Fibroblast of skin of left quadriceps (primary cell): ENCODE measurements at regions not wholly inside any gene's neighbourhood (a gene's known extent, or its start where the extent isn't known, plus 50 kb on each side); places are given as distances from the start of the nearest gene placed in this dataset.
"Not testable (repeated sequence)": the region's sequence is repeated elsewhere in the genome, so short reads cannot be mapped to it uniquely, and the experiment has no call there.

Experiments used
- DNase-seq, 2 experiments: peaks; one replicate each; pipeline ENCODE4 v3.0.0-alpha.2; 2013; ENCODE audit warnings: low read depth in 2 of 2

DNA sequence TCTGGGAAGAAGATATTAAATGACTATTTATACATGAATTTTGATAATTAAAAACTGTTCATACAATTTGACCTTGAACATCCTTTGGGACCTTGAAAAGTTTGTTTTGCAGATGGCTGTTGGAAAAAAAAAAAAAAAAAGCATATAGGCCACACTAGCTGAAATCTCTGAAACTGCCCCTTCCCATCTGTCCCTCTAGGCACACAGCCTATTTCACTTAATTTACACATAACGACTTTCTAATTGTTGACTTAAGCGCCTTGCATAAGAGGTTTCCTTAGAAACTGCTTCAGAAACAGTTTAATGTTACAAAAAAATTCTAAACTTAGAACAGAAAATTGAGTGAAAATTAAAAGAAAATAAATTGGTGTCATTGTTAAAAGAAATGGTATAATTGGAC, 131.0 kb downstream of the COX18 start:
- DNase-seq = no peak

DNA sequence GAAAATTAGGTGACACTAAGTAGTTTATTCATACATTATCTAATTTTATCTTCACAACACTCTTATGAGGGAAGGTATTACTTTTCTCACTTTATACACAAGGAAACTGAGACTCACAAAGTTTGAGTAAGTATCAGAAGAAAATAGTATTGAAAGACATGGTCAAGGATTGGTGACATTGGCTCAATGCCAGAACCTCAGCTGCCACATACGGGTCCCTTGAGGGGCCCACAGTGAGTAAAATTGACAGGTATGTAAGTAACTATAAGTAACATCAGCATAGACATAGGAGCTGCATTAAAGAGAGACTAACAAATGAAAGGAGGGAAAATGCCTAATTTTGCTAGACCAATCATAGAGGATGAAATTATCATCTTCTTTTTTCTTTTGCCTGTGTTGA, 134.1 kb downstream of the COX18 start:
- no peak for DNase-seq

DNA sequence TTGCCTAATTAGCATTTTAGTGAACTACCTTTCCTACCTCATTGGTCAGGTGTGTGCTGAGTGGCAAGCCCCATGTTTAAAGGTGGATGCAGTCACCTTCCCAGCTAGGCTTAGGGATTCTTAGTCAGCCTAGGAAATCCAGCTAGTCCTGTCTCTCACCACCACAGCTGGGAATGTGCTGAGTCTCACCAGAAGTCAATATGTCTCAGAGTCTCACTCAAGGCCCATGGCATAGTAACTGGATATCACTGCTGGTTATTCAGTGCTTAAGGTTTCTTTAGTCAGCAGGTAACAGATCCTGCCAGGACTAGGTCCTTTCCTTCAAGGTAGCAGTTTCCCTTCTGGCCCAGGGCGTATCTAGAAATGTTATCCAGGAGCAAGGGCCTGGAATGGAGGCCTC, 136.5 kb downstream of the COX18 start:
- DNase-seq = no peak

DNA sequence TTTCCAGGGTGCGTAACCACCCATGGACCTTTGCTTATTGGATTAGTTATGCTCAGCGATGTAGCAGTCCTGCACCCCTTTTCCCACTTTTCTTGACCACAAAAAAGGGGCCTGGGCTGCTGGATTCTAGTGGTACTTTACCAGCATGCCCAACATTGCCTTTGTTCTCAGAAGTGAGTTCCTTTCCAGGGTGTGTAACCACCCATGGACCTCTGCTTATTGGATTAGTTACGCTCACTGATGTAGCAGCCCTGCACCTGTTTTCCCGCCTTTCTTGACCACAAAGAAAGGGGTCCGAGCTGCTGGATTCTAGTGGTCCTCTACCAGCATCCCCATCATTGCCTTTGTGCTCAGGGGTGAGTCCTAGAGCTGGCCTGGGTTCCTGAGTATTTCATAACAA, 138.2 kb downstream of the COX18 start:
- no peak for DNase-seq

DNA sequence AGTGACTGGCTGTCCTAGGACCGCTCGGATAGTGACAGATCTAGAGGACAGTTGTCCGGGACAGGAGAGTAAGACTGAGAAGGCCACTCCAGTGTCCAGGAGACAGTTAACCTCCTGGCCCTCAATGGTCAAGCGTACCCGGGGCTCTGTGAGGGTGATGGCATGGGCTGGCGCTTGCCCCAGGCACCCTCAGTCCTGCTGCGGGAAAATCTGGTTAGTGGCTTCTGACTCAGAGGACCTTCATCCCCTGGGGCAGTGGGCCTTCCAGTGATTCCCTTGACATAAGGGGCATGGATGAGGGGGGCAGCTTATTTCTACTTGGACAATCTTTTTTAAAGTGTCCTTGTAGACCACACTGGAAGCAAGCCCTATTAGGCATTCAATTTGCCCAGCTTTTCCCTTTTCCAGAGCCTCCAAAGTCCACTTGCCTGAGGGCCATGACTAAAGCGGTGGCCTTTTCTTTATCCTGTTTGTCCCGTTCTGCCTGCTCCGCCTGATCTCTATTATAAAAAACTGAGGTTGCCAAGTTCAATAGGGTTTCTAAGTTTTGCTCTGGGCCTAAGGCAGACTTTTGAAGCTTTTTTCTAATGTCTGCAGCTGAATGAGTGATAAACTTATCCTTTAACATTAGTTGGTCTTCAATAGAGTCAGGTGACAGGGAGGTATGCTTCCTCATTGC, 139.8 kb downstream of the COX18 start:
- DNase-seq = not testable (repeated sequence)

DNA sequence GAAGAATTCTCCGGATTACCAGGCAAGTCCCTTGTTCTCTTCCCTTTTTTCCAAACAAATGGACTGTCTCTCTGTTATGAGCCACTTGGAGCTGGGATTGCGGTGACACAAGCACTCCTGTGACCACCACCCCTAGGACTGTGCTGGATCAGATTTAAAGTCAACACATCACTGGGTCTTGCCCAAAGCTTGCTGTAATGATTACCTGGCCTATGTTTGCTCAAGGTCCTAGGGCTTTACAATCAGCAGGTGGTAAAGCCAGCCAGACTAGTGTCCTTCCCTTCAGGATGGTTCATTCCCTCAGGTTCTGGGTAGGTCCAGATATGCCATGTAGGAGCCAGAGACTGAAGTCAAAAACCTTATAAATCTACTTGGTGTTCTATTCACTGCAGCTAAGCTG, 144.7 kb downstream of the COX18 start:
- DNase-seq = no peak

DNA sequence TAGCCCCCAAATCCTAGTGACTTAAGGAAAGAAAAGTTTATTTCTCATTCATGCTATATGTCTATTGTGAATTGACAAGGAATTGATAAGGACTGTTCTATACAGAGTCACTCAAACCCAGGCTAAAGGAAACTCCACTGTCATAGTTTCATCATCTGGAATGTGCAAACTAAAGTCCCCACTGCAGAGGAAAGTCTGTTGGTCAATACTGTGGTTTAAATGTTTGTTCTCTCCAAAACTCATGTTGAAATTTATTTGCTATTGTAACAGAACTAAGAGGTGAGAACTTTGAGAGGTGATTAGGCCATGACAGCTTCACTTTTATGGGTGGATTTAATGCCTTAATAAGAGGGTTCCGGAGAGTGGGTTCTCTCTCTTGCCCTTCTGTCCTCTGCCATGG, 149.6 kb downstream of the COX18 start:
- no peak for DNase-seq

DNA sequence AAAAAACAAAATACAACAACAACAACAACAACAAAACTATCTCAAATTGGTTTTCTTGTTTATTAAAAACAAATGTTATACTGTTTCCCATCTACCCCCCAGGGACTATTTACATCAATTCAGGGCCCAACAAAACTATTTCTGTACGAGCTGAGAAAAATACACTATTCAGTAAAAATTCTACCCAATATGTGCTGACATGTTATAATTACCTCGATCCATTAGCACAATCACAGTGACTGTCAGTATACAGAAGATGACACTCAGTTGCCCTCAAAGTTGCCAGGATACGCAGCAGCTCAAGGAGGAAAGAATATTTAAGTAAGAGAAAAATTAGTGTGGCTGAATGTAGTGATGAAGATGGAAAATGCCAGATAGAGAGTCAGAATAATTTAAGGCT, 150.1 kb downstream of the COX18 start:
- no peak for DNase-seq

DNA sequence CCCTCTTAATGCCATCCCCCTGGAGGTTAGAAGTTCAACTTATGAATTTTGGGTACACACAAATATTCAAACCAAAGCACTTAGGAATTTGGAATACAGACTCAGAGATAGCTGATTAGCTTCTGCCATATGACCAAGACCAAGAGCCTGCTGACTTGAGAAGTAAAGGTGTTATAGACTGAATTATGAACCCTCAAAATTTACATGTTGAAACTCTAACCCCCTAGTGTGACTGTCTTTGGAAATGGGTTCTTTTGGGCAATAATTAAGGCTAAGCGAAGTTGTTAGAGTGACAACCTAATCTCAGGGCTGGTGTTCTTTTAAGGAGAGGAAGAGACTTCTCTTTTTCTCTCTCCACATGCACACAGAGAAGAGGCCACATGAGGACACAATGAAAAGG, 151.2 kb downstream of the COX18 start:
- no peak for DNase-seq

DNA sequence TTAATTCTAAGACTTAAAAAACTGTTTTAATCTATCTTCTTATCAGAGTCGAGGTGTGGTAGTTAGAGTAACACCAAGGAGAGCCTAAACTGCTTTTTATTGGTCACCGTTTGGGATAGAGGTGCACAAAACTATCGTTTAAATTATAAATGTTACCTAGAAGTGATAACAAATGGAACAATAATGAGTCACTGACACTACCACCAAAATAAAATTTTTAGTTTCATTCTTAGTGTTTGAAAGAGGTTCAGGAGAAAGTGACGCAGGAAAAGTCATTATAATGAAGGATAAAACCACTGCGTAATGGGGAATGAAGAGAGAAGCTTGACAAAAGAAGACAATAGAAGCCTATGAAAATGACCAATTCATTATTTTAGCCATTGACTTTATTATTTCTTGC, 158.2 kb downstream of the COX18 start:
- DNase-seq = no peak

DNA sequence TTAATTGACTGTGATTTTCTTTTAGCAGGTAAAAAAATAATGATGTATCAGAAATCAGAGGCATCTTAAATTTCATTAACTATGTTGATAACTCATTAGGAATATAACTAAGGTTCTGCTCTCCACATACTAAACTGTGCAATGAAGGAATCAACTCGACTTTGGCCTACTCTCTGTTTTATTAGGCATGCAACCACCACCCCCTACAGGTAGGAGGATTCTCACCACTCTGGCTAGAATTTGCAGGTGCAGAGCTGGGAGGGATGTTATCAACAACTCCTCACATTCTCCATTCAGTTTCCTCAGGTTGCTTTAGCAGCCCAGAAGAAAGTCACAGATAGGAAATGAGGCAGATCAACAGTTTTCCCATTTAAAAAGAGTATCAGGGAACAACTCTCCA, 160.1 kb downstream of the COX18 start:
- no peak for DNase-seq

DNA sequence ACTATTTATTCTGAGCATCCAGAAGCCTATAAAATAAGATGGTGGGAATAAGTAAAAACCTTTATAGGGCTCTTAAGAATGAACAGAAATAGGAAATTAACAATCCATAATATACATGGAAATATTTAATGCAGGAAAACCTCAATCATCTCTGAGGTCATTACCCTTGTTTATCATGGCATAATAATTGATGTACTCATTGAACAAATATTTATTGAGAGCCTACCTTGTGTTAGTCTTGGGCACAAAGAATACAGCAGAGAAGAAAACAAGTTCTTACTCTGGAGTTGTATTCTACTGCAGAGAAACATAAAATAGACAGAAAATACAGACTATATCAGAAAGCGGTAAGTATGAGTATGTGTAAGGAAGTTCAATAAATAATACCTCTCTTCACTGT, 167.2 kb downstream of the COX18 start:
- no peak for DNase-seq

DNA sequence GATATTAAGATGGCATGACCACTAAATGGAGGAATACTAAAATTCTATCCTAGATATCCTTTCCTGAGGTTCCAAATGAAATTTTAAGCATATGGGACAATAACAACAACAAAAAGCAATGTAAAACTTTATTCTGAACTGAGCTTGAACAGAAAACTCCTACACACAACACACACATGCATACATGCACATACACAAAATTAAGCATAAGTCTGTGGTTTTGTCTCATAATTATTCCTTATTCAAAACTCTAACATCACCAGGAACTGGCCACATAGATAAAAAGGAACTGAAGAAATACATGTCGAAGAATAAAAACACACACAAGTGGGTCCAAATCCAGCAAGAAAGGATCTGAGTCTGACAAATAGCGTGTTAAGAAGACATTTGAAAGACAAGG, 168.0 kb downstream of the COX18 start:
- no peak for DNase-seq

DNA sequence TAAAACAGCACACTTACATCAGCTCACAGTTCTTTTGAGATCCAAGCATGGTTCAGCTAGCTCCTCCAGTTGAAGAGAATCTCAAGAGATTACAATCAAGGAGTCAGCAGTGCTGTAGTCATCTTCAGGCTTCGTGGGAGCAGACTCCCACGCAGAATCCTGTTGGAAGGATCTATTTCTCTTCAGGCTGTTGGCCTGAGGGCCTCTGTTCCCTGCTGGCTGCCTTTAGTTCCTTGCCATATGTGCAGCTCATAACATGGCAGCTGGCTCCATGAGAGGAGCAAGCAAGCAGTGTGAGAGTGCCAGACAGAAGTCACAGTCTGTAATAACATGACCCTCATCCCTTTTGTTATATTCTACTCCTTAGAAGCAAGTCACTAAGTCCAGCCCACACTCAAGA, 168.6 kb downstream of the COX18 start:
- no peak for DNase-seq

DNA sequence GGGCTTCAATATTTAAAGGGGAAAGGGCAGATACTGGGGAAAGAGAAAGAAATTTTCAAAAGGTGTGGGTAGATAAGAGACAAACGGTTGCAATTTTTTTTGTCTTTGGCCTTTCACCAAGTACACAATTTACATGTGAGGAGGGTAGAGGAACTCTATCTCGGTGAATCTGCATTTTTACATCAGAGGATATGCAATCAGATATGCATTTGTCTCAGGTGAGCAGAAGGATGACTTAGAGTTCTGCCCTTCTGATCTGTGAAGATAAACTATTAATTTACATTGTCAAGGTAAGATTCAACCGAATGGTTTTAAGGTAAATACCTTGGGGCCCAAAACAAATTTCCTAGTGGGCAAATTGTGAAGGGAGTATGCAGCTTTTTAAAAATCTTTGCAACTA, 169.9 kb downstream of the COX18 start:
- DNase-seq = no peak

DNA sequence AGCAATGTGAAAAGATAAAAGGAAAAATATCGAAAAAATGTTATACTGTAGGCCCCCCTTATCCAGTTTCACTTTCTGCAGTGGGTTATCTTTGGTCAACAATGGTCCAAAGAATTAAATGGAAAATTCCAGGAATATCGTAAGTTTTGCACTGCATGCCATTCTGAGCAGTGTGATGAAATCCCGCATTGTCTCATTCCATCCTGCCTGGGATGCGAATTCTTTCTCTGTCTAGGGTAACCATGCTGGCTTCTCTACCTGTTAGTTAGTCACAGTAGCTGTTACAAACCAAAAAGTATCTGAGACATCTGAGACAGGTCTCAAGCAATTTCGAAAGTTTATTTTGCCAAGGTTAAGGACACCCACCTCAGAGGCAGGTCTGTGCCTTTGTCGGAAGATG, 170.3 kb downstream of the COX18 start:
- no peak for DNase-seq

DNA sequence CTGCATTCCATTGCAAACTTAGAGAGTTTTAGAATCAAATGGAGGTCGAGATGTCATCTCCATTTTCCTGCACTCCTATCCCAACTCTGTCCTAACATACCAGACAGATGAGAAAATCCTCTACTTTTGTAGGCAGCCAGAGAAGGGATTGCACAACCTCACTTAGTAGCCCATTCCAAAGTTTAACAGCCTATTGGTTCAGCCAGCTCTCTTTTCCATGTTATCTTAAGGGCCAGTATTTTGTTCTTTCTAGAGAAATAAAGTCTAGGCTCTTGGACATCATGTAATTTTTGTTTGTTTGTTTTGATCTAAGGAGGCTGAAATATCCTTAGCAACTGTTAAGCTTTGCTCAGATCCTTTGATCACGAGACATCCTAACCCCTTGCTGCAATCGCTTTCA, 173.0 kb downstream of the COX18 start:
- DNase-seq = peak; percentile 45 to 54

DNA sequence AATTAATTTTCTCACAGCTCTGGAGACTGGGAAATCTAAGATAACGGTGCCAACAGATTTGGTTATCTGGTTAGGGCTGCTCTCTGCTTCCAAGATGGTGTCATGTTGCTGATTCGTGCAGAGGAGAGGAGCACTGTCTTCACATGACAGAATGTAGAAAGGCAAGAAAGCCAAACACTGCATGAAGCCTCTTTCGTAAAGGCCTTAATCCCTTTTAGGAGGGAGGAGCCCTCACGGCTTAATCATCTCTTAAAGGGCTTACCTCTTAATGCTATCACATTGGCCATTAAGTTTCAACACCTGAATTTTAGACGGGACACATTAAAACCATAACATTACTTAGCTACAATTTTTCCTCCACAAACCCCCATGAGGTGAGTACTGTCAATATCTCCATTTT, 174.1 kb downstream of the COX18 start:
- no peak for DNase-seq

DNA sequence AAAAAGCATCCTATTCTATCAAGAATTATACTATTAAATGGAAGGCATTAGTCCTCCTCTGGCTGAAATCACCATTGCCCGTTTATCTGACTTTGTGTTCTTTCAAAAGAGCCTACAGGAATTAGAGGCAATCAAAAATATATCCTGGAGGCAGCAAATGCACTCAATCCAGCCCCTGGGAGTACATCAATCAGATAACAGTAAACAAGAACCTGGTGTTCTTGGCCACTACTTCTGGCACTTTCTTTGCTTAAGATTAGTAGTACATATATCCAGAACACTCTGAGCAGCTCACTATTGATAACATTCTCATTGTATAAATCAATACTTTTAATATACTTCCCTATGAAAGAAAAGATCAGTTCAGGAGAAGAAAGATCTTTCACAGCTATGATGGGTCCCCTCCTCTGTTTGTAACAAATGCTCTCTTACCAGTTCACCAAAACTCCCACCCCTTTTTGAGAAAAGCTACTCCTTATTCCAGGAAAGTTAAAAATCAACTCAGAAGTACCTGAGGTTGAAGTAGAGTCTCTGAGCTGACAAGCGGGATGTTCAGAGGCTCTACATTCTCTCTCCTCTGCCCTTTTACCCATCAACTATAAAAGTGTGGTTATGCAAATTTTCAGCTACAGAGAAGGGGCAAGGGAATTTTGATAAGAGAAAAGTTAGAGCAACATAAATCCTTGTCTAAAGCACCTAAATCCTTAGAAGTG, 176.0 kb downstream of the COX18 start:
- DNase-seq = no peak

DNA sequence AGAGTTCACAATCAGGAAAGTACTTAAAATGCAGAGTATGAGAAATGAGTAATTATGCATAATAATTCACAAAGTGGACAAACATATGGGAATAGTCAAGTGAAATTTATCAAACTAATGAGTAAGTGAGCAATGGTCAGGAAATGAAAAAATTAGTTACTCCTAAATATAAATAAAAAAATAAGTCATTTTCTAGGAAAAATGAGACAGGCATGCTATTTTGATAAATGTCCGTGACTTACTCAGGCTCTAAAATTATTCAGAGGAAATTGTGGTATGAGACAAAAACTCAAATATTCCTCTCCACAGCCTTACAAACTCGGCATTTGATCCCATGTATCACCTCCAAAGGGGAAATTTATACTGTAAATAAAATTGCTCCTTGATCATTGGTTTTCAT, 181.2 kb downstream of the COX18 start:
- DNase-seq = no peak

DNA sequence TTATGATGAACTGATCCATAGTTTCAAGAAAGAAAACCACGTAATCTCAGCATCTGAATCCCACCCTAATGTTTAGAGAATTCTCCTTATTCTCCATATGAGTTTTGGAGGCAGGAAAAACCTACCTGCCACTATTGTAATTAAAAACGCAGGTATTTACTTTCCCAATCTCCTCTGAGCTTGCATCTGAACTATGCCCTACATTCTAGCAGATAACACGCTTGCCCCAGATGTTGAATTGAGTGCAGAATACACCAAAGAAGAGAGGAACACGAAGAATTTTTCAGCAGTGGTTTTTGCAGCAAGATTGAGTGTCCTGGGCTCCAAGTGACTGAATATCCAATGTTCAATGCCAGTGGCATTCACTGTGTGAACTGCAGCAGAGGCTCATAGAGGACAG, 182.4 kb downstream of the COX18 start:
- DNase-seq = no peak

DNA sequence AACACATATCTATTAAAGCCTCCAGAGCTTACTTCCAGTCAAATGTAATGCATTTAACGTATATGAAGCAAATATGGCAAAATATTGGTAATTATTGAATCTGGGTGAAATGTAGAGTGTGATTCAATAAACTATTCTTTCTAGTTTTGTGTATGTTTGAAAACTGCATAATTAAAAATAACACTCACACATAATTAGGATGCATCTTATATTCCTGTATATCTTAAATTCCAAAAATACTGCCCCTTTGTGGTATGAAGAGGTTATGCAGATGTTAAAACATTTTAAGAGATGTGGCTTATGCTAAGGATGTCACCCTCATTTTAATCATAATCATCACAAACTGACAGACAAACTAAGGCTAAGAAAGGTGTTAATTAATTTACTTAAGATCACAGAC, 182.9 kb downstream of the COX18 start:
- DNase-seq = no peak

DNA sequence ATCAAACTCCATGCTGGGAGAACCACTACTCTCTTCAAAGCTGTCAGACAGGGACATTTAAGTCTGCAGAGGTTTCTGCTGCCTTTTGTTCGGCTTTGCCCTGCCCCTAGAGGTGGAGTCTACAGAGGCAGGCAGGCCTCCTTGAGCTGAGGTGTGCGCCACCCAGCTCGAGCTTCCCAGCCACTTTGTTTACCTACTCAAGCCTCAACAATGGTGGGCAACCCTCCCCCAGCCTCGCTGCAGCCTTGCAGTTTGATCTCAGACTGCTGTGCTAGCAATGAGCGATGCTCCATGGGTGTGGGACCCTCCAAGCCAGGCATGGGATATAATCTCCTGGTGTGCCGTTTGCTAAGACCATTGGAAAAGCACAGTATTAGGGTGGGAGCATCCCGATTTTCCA, 185.3 kb downstream of the COX18 start:
- not testable (repeated sequence) for DNase-seq

DNA sequence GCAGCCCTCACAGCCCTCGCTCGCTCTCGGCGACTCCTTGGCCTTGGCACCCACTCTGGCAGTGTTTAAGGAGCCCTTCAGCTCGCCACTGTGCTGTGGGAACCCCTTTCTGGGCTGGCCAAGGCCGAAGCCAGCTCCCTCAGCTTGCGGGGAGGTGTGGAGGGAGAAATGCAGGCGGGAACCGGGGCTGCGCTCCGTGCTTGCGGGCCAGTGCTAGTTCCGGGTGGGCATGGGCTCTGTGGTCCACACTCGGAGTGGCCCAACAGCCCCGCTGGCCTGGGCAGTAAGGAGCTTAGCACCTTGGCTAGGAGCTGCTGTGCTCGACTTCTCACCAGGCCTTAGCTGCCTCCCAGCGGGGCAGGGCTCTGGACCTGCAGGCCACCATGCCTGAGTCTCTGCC, 192.6 kb downstream of the COX18 start:
- no peak for DNase-seq
